ENCODE measurements at regions not wholly inside any gene's neighbourhood (a gene's known extent, or its start where the extent isn't known, plus 50 kb on each side); places are given as distances from the start of the nearest gene placed in this dataset.

DNA sequence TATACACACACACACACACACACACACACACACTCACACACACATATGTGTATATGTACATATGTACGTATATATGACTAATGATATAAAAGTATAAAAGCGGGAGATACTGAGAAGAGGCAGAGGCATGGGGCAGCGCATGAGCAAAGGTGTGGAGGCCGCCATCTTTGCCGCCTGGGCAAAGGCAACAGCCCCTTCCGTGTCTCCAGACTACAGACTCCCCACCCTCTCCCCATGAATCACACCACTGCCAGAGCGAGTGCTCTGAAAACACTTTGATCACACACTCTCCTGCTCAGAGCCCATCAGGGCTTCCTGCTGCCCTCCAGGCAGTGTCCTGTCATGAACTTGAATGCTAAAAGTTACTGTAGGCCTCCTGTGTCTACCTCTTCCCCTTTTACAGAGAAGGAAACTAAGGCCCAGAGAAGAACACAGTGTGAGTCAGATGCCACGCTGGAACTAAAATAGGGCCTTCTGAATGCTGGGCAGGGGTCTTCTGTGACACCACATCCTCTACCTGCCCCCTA, 54.7 kb upstream of the SSBP3 start:
- DNase-seq = no peak
- Histone ChIP-seq H3K9me3 (no peaks in the 10 kb centered on the region), H3K36me3 (no peaks in the 10 kb centered on the region), H3K27me3 (no peaks in the 10 kb centered on the region), H3K4me3 (no peak overlapping the region)

DNA sequence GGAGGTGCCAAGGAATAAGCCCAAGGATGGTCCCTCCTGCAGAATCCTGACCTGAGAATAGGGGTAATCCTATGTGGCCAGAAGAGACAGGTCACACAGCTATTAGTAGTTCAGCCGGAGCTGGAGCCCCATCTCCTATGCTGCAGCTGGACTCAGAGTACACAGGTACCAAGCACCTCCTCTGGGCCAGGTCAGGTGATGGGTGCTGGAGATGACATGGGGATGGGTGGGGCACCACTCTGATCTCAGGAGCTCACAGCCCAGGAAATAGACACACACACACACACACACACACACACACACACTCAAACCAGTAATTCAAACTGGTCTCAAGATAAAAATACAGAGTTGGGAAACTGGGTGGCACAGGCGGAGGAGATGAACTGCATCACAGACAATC, 54.2 kb upstream of the SSBP3 start:
- Histone ChIP-seq H3K4me3 (no peak overlapping the region), H3K27me3 (no peaks in the 10 kb centered on the region), H3K9me3 (no peaks in the 10 kb centered on the region), H3K36me3 (no peaks in the 10 kb centered on the region)
- no peak for DNase-seq

DNA sequence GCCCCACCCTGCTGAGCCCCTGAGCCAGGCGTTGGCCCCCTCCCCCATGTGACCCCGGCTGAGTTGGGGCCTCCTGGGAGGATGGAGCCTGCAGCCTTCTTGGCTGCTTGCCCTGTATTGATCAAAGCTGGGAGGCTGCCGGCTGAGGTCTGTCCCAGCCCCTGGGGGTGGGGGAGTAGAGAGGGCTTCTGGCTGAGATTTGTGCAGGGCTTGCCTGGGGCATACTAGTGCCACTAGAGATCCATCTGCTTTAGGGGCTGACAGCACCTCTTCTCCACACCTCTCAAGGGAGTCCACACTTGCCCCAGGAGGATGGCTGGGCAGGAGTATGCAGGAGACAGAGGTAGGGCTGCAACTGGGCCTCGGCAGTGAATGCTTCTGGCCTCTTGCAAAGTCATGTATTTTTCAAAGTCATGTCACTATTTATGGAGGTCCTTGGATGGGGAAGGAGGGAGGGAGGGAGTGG, 53.6 kb upstream of the SSBP3 start:
- no peak for DNase-seq
- no peaks in the 10 kb centered on the region for H3K27me3 ChIP-seq
- no peak overlapping the region for H3K4me3 ChIP-seq
- H3K9me3 ChIP-seq = no peaks in the 10 kb centered on the region
- H3K36me3 ChIP-seq = no peaks in the 10 kb centered on the region

DNA sequence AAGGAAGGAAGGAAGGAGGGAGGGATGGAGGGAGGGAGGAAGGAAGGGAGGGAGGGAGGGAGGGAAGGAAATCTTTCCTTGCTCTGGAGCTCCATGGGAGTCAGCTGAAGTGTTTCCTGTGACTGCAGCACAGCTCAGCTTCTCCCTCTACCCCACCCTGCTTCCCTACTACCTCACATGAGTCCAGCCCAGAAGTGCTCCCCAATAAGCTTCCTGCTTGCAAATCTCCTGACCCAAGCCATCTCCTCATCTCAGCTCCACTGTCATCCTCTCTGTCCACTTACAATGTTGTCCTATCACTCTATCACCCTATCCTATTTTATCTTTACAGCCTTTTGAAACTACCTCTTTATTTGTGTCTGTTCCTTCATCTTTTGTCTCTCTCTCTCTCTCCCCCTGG, 52.9 kb upstream of the SSBP3 start:
- no peaks in the 10 kb centered on the region for H3K9me3 ChIP-seq
- no peak for DNase-seq

DNA sequence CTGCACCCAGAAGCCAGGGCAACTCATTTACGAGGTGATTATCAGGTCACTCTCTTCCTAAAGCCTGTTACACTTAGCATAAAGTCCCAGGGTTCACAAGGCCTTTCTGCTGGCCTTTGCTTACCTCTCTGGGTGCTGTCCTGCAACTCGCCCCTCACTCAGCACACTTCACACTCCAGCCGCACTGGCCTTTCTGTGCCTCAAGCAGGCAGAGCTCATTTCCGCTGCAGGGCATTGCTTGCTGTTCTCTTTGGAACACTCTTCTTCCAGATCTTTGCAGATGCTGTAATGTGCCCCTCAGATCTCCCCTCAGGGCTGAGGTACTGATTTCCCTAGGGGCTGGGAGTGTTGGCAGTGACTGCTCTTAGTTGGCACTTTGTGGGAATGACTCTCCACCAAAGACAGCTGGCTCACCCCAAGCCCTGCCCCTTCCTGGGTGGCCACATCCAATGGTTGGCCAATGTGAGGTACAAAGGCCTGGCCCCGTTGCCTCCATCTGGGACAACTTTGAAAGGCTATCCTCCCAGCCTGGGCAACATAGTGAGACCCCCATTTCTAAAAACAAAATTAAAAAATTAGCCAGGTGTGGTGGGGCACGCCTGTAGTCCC, 50.8 kb upstream of the SSBP3 start:
- H3K27me3 ChIP-seq = no peaks in the 10 kb centered on the region
- H3K9me3 ChIP-seq = no peaks in the 10 kb centered on the region
- H3K4me3 ChIP-seq = no peak overlapping the region
- peak; percentile 28 for DNase-seq
- no peaks in the 10 kb centered on the region for H3K36me3 ChIP-seq

More for the DNA sequence above, 52.9 kb upstream of the SSBP3 start:
- no peak overlapping the region for H3K4me3 ChIP-seq
- no peaks in the 10 kb centered on the region for H3K36me3 ChIP-seq
- no peaks in the 10 kb centered on the region for H3K27me3 ChIP-seq

DNA sequence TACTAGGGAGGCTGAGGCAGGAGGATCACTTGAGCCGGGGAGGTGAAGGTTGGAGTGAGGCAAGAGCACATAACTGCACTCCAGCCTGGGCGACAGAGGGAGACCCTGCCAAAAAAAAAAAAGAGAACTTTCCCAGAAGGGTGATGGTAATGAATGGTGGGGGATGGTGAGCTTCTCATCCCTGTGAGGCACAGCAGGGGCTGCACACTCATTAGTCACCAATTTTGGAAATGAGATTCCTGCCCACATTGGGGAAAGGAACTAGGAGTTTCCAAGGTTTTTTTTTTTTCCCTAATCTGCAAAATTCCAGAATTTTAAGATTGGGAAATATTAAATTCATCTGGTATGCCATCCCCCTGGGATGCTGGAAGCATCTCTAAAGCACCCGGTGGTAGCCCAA, 50.2 kb upstream of the SSBP3 start:
- Histone ChIP-seq H3K4me3 (no peak overlapping the region), H3K36me3 (no peaks in the 10 kb centered on the region), H3K27me3 (no peaks in the 10 kb centered on the region), H3K9me3 (no peaks in the 10 kb centered on the region)
- no peak for DNase-seq

Data from MG63 (cell line).